HepG2 (cell line): ENCODE measurements at regions not wholly inside any gene's neighbourhood (a gene's known extent, or its start where the extent isn't known, plus 50 kb on each side); places are given as distances from the start of the nearest gene placed in this dataset.

Experiments used
- ATAC-seq: fragments of 200-7000 bp; cut with Tn5 transposase; 3 replicates; pipeline ENCODE4 v1.9.1; 2020; ENCODE audit warnings: mild to moderate bottlenecking, moderate library complexity
- BruUV-seq: library from RNA; stranded (reverse); fragments of 400-500 nt; replicated peaks from 2 replicates; lab custom pipeline; 2021; lab: Mats Ljungman, UMichigan
- CTCF ChIA-PET: fragments of 300-600 bp; formaldehyde crosslinking; extraction: SDS; loops from one replicate; lab custom pipeline; 2021; ENCODE audit warnings: low total read pairs, inconsistent platforms, low intra/inter-chr PET ratio; lab: Yijun Ruan, JAX
- POLR2A ChIA-PET: fragments of 350-600 bp; sonication (Branson Sonifier 250); formaldehyde crosslinking; loops from one replicate; lab custom pipeline; 2020; ENCODE audit warnings: antibody characterized with exemption, inconsistent platforms; lab: Yijun Ruan, JAX
- DNase-seq: peaks from one replicate; pipeline ENCODE4 v3.0.0-alpha.2; 2015; ENCODE audit warnings: low spot score
- FAIRE-seq: peaks from 3 replicates; lab custom pipeline; 2011; peaks lifted over from hg19 to GRCh38; lab: Jason Lieb, UNC
- H2AFZ ChIP-seq: one replicate; pipeline ENCODE4 v1.6.1; 2011; ENCODE audit warnings: low read length, inconsistent platforms
- H3K27ac ChIP-seq: fragments of 300-600 bp; 3 replicates; pipeline ENCODE4 v1.8.0; 2011; ENCODE audit warnings: mixed run types, mild to moderate bottlenecking, mixed read lengths, low read length, inconsistent platforms; ENCODE audit not compliant: insufficient read depth; ENCODE audit errors: extremely low read length
- H3K27me3 ChIP-seq, 2 experiments: fragments of 200-600 bp in 1 of 2; 2 replicates in 1 of 2; 3 replicates in 1 of 2; pipeline versions ENCODE4 v1.6.0 to v1.8.0; 2011; ENCODE audit warnings: low read length in 2 of 2, mild to moderate bottlenecking in 2 of 2, moderate library complexity in 2 of 2, inconsistent platforms in 1 of 2; ENCODE audit not compliant: insufficient read depth in 2 of 2, control insufficient read depth in 1 of 2
- H3K36me3 ChIP-seq, 2 experiments: fragments of 200-600 bp in 1 of 2; replicated peaks in 1 of 2; 2 replicates in 1 of 2; 3 replicates in 1 of 2; pipeline versions ENCODE4 v1.5.1 to v1.8.0; 2011; ENCODE audit warnings: low read length in 2 of 2, inconsistent platforms in 1 of 2; ENCODE audit not compliant: insufficient read depth in 2 of 2, control insufficient read depth in 1 of 2
- H3K4me1 ChIP-seq: 2 replicates; pipeline ENCODE4 v1.5.1; 2012; ENCODE audit warnings: low read length, inconsistent platforms; ENCODE audit not compliant: insufficient read depth
- H3K4me2 ChIP-seq: 2 replicates; pipeline ENCODE4 v1.6.0; 2011; ENCODE audit warnings: low read depth, low read length, inconsistent platforms
- H3K4me3 ChIP-seq, 3 experiments: fragments of 200-600 bp in 1 of 3; sonication (generic), shearing (Covaris generic) in 1 of 3; replicated peaks in 1 of 3; 2 replicates each; pipeline ENCODE4 v1.5.1; 2011 to 2016; ENCODE audit warnings: low read length in 3 of 3, inconsistent platforms in 2 of 3, low read depth in 2 of 3, mild to moderate bottlenecking in 2 of 3, control low read depth in 1 of 3, mixed read lengths in 1 of 3; ENCODE audit not compliant: insufficient read depth in 1 of 3
- H3K79me2 ChIP-seq: one replicate; pipeline ENCODE4 v1.6.1; 2011; ENCODE audit warnings: low read length, inconsistent platforms; ENCODE audit not compliant: insufficient read depth
- H3K9ac ChIP-seq: 2 replicates; pipeline ENCODE4 v1.6.0; 2011; ENCODE audit warnings: mild to moderate bottlenecking, low read depth, low read length, inconsistent platforms; ENCODE audit not compliant: insufficient read depth
- H3K9me3 ChIP-seq: 2 replicates; pipeline ENCODE4 v1.5.1; 2012; ENCODE audit warnings: mild to moderate bottlenecking, low read length
- H4K20me1 ChIP-seq: 2 replicates; pipeline ENCODE4 v1.6.0; 2011; ENCODE audit warnings: inconsistent platforms, mild to moderate bottlenecking, low read length, moderate library complexity; ENCODE audit not compliant: insufficient read depth
- HCFC1 ChIP-seq: fragments of 150-350 bp; IDR thresholded peaks from 2 replicates; pipeline ENCODE4 v1.6.1; 2014; ENCODE audit warnings: low read depth, low read length
- KMT2A ChIP-seq: sonication (generic); formaldehyde crosslinking; IDR thresholded peaks from 2 replicates; pipeline ENCODE4 v1.4.0; 2020; ENCODE audit warnings: missing genetic modification reagents
- MAFF ChIP-seq: IDR thresholded peaks from 2 replicates; pipeline ENCODE4 v1.6.1; 2011; ENCODE audit warnings: low read depth, low read length, improper control_type of control experiment
- MAFK ChIP-seq, 2 experiments: IDR thresholded peaks in 1 of 2; conservative IDR thresholded peaks in 1 of 2; 2 replicates each; pipeline ENCODE4 v1.6.1; 2011; ENCODE audit warnings: improper control_type of control experiment in 2 of 2, low read length in 2 of 2
- NFYB ChIP-seq: sonication (generic); formaldehyde crosslinking; IDR thresholded peaks from 2 replicates; pipeline ENCODE4 v1.4.0; 2020; ENCODE audit warnings: missing genetic modification reagents
- ZFYVE20 ChIP-seq: sonication (generic); formaldehyde crosslinking; IDR thresholded peaks from 2 replicates; pipeline ENCODE4 v1.8.0; 2023; ENCODE audit warnings: low read depth, mild to moderate bottlenecking, moderate library complexity, missing genetic modification reagents, borderline replicate concordance
- ZNF350 ChIP-seq: sonication (generic); formaldehyde crosslinking; IDR thresholded peaks from 2 replicates; pipeline ENCODE4 v1.4.0; 2020; ENCODE audit warnings: mild to moderate bottlenecking, low read depth, missing genetic modification reagents, borderline replicate concordance
- ZNF772 ChIP-seq: sonication (generic); formaldehyde crosslinking; IDR thresholded peaks from 2 replicates; pipeline ENCODE4 v1.5.0; 2020; ENCODE audit warnings: mild to moderate bottlenecking, missing genetic modification reagents
- WGBS: methylation state at CpG from one replicate; pipeline ENCODE4 v1.1.6; 2017; ENCODE audit warnings: low lambda C conversion rate; 5-methylcytosine and 5-hydroxymethylcytosine counted together
- in situ Hi-C: cut with HindIII; loops from 2 replicates; pipeline ENCODE4 v1.10.0; 2017; ENCODE audit warnings: low pct_unique_long_range_greater_than_20kb; ENCODE audit not compliant: extremely low pct_ligation_motif_present
- intact Hi-C: fragments of 100-400 bp; cut with micrococcal nuclease; formaldehyde crosslinking; loops from one replicate; pipeline ENCODE4 v1.10.0; 2022; ENCODE audit not compliant: unreplicated experiment
- TF ChIP-seq, protein P1 (sequence below): sonication (generic); formaldehyde crosslinking; IDR thresholded peaks from 2 replicates; pipeline ENCODE4 v1.9.0; 2021; ENCODE audit warnings: missing genetic modification reagents, borderline replicate concordance
- TF ChIP-seq, protein P2 (sequence below), 2 experiments: sonication (generic) in 1 of 2; formaldehyde crosslinking in 1 of 2; IDR thresholded peaks; 2 replicates each; pipeline versions ENCODE4 v1.4.0 to v1.6.1; 2016 to 2020; ENCODE audit warnings: borderline replicate concordance in 1 of 2, low read depth in 1 of 2, mild to moderate bottlenecking in 1 of 2, missing genetic modification reagents in 1 of 2

GRCh38 chr3:24052446-24052845, 107.4 kb downstream of the NR1D2 start:
- FAIRE-seq: no peak
- intact Hi-C loops (no loop called here), in situ Hi-C loops (no loop called here)
- H3K36me3 ChIP-seq: no peaks in the 10 kb centered on the region
- peaks cover 0 to 2% of the 10 kb centered on the region in 2 experiments; a peak in 2 of 5 replicates for H3K27me3 ChIP-seq
- no TSS peak for BruUV-seq
- no peak overlapping the region for H3K27ac ChIP-seq
- H4K20me1 ChIP-seq: no peaks in the 10 kb centered on the region
- POLR2A ChIA-PET: no interaction called here
- no peak overlapping the region for H2AFZ ChIP-seq
- no peak for ATAC-seq
- no peaks in the 10 kb centered on the region for H3K4me1 ChIP-seq
- no peaks in the 10 kb centered on the region for H3K79me2 ChIP-seq
- TF ChIP-seq NFYB (no peak), ZFYVE20 (CRISPR knock-in tag) (no peak), ZNF350 (CRISPR knock-in tag) (no peak)
- TF ChIP-seq, protein P1, sequence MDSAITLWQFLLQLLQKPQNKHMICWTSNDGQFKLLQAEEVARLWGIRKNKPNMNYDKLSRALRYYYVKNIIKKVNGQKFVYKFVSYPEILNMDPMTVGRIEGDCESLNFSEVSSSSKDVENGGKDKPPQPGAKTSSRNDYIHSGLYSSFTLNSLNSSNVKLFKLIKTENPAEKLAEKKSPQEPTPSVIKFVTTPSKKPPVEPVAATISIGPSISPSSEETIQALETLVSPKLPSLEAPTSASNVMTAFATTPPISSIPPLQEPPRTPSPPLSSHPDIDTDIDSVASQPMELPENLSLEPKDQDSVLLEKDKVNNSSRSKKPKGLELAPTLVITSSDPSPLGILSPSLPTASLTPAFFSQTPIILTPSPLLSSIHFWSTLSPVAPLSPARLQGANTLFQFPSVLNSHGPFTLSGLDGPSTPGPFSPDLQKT (CRISPR knock-in tag): no peak
- H3K9ac ChIP-seq: no peak overlapping the region
- no peak for DNase-seq
- CTCF ChIA-PET: no interaction called here
- no peaks in the 10 kb centered on the region for H3K9me3 ChIP-seq
- H3K4me2 ChIP-seq: no peak overlapping the region
- no peak overlapping the region for H3K4me3 ChIP-seq

DNA sequence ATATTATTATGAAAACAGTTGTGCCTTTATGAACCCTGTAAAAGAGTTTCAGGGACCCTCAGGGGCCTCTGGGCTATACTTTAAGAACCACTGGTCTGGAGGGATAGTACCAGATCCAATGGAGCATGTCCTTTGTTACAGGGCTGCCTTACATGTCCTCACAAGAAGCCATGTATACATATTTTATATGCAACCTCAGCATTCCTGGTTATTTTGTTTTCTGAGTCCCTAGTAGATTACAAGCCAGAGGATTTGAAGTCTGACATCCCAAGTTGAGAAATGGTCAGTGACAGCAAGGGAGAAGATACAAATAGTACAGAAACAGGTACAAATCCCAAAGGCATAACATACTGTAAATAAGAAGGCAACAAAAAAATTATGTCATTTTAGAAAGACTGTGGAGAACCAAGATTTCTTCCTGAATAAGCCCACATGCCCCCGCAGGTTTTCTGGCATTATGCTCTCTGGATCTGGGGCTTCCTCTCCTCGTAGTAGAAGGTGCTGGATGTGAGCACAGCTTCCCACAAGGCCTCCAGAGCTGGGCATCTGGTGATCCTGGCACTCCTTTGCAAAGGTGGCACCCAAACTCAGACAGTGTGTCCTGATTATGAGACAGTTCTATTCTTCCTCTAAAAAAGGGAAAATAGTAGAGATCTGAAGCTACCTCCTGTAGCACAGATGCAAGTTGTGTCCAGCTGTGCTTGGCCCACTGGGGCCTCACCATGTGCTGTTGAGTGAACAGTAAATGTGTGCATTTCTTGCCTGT, 114.0 kb downstream of the NR1D2 start:
- Histone ChIP-seq H3K36me3 (no peaks in the 10 kb centered on the region), H3K4me1 (no peaks in the 10 kb centered on the region), H3K27ac (no peak overlapping the region), H4K20me1 (no peaks in the 10 kb centered on the region), H3K4me2 (no peak overlapping the region), H3K27me3 (no peaks in the 10 kb centered on the region; a peak in 1 of 5 replicates), H3K79me2 (no peaks in the 10 kb centered on the region), H3K9me3 (no peaks in the 10 kb centered on the region), H2AFZ (no peak overlapping the region), H3K9ac (no peak overlapping the region), H3K4me3 (no peak overlapping the region)
- DNase-seq (no peak), FAIRE-seq (no peak), ATAC-seq (no peak)
- in situ Hi-C loops (no loop called here), intact Hi-C loops (no loop called here)
- WGBS: 38% methylated on average over 1 of the region's 2 CpGs
- ChIA-PET POLR2A (no interaction called here), CTCF (no interaction called here)
- no TSS peak for BruUV-seq
- TF ChIP-seq KMT2A (CRISPR knock-in tag): no peak
- TF ChIP-seq ZNF772: no peak
- TF ChIP-seq, protein P2, sequence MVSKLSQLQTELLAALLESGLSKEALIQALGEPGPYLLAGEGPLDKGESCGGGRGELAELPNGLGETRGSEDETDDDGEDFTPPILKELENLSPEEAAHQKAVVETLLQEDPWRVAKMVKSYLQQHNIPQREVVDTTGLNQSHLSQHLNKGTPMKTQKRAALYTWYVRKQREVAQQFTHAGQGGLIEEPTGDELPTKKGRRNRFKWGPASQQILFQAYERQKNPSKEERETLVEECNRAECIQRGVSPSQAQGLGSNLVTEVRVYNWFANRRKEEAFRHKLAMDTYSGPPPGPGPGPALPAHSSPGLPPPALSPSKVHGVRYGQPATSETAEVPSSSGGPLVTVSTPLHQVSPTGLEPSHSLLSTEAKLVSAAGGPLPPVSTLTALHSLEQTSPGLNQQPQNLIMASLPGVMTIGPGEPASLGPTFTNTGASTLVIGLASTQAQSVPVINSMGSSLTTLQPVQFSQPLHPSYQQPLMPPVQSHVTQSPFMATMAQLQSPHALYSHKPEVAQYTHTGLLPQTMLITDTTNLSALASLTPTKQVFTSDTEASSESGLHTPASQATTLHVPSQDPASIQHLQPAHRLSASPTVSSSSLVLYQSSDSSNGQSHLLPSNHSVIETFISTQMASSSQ (IDR thresholded peaks at IDR 0.05; ENCODE audit: low read depth): no peak
- TF ChIP-seq, protein P2 (CRISPR knock-in tag; IDR thresholded peaks at IDR 0.05; ENCODE audit: borderline replicate concordance): no peak
- no peak for TF ChIP-seq HCFC1
- TF ChIP-seq MAFF: peak; percentile 87
- peak; percentile 75 to 92 for TF ChIP-seq MAFK (conservative IDR thresholded peaks at IDR 0.05 in 1 of 2, IDR thresholded peaks at IDR 0.05 in 1 of 2; ENCODE audit: low read length in 2 of 2)
